ENCODE measurements at regions not wholly inside any gene's neighbourhood (a gene's known extent, or its start where the extent isn't known, plus 50 kb on each side); places are given as distances from the start of the nearest gene placed in this dataset.

GRCh38 chr15:62391641-62392262 lies 226.7 kb upstream of the C2CD4B start:
- TF ChIP-seq POLR2A (IDR thresholded peaks at IDR 0.05) (no peak), CTCF (IDR thresholded peaks at IDR 0.05) (peak in 3 of 4 donors; percentile 27 to 40 (median 31))
